Fibroblast of villous mesenchyme (primary cell): ENCODE measurements at regions not wholly inside any gene's neighbourhood (a gene's known extent, or its start where the extent isn't known, plus 50 kb on each side); places are given as distances from the start of the nearest gene placed in this dataset.

Source experiments
- DNase-seq: peaks from one replicate; pipeline ENCODE4 v3.0.0-alpha.2; 2010; ENCODE audit warnings: low read depth
- H3K4me3 ChIP-seq: 2 replicates; pipeline ENCODE4 v1.5.1; 2011; ENCODE audit warnings: low read depth, mild to moderate bottlenecking, low read length
- TF ChIP-seq, protein P1 (sequence below): IDR thresholded peaks from 2 replicates; pipeline ENCODE4 v1.5.1; 2012; ENCODE audit warnings: low read depth, mild to moderate bottlenecking, low read length; ENCODE audit not compliant: insufficient read depth

DNA sequence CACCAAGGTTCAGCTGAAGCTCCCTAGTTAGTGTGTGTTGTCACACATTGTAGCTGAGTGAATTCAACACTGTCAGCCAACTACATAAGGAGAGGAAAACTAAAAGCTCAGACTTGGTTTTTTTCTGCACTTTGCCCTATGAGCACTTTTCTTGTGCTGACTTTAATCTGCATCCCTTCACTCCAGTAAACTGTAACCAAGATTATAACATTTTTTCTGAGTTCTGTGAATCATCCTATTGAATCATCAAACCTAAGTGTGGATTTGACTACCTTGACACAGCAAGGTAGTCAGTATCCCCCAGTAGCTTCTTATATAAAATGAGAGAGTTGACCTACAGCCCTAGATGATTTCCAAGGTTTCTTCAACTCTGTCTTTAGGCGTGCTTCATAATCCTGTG, 325.0 kb downstream of the AGTPBP1 start:
- DNase-seq: no peak
- no peak overlapping the region for H3K4me3 ChIP-seq
- TF ChIP-seq, protein P1, sequence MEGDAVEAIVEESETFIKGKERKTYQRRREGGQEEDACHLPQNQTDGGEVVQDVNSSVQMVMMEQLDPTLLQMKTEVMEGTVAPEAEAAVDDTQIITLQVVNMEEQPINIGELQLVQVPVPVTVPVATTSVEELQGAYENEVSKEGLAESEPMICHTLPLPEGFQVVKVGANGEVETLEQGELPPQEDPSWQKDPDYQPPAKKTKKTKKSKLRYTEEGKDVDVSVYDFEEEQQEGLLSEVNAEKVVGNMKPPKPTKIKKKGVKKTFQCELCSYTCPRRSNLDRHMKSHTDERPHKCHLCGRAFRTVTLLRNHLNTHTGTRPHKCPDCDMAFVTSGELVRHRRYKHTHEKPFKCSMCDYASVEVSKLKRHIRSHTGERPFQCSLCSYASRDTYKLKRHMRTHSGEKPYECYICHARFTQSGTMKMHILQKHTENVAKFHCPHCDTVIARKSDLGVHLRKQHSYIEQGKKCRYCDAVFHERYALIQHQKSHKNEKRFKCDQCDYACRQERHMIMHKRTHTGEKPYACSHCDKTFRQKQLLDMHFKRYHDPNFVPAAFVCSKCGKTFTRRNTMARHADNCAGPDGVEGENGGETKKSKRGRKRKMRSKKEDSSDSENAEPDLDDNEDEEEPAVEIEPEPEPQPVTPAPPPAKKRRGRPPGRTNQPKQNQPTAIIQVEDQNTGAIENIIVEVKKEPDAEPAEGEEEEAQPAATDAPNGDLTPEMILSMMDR: no peak

DNA sequence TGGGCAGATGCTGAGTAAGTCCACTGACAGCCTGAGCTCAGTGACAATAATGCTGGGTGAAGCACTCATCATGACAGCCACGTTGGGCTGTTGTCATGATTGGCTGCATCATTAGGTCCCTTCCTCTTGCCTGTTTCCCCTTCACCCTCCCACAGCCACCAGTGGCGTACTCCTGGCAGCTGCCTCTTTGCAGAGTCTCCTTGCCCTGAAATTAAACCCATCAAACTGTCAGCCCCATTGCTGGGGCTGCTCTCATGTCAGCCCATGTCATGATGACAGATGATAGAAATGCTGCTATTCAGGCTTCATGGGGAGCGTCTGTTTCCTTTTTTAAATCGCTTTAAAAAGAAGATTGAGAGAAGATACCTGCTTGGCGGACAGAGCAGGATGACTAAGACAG, 327.4 kb downstream of the AGTPBP1 start:
- no peak overlapping the region for H3K4me3 ChIP-seq
- DNase-seq: no peak
- TF ChIP-seq, protein P1: no peak

DNA sequence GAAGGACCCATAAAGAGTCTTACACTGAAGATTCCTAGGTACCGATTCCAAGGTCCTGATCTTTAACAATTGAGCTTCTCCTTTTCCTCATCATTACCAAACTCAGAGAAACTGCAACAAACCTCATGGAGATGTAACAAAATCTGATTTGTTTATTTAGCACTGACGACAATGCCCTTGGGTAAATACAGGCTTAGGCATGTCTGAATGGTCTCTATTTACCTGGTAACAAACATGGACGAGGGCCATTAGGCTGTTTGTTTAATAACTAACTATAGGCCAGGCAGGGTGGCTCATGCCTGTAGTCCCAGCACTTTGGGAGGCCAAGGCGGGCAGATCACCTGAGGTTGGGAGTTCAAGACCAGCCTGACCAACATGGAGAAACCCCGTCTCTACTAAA, 333.3 kb downstream of the AGTPBP1 start:
- H3K4me3 ChIP-seq: no peak overlapping the region
- TF ChIP-seq, protein P1: no peak
- no peak for DNase-seq

DNA sequence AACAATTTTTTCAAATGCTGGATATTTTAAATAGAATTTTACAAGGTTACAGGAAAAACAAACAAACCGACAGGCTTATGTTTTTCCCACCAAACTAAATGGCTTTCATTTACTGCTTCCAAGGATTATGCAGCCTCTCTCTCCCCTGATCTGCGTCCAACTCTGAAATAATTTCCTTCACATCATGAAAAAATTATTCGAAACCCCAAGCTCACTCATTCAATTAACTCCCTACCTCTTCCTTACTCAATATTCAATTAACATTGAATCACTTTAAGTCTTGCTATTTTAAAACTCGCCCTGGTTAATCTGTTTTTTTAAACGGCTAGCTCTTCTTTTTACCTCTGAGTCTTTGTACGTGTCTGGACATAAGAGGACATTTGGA, 336.2 kb downstream of the AGTPBP1 start:
- H3K4me3 ChIP-seq: no peak overlapping the region

DNA sequence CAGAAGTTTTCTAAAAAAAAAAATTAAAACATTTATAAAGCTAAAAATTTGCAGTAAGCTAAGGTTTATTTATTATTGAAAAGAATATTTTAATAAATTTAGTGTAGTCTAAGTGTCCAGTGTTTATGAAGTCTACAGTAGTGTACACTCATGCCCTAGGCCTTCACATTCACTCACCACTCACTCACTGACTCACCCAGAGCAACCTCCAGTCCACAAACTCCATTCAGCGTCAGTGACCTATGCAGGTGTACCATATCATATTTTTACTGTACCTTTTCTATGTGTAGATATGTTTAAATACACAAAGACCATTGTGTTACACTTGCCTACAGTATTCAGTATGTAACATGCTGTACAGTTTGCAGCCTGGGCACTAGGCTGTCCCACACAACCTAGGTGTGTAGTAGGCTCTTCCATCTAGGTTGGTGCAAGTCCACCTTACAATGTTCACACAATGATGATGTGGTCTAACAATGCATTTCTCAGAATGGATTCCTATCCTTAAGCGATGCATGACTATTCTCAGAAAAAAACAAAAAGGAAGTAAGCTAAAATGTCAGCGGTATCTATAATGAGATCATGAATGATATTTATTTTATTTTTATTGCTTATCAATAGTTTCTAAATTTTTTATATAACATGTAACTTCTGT, 336.7 kb downstream of the AGTPBP1 start:
- no peak for DNase-seq
- TF ChIP-seq, protein P1: no peak
- H3K4me3 ChIP-seq: no peak overlapping the region

More for the DNA sequence above, 336.2 kb downstream of the AGTPBP1 start:
- TF ChIP-seq, protein P1: no peak
- no peak for DNase-seq

DNA sequence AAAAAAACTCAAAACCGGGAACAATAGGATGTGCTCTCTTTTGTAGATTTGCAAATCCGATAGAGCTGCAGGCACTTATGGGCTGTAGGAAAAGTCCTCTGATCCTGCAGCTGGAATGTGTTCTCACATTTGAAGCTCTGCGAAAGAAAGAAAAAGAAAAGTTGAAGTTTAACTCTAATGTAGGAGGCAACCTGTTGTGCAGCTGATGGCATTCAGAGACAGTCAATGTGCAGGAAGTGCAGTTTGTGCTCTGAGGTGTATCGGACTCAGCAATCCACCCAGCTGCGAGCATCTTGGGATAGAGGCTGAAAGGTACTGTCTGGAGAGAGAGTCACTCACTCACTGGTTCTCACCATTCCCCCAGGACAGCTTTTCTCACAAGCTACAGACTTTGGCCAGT, 339.2 kb downstream of the AGTPBP1 start:
- H3K4me3 ChIP-seq: no peak overlapping the region
- TF ChIP-seq, protein P1: no peak
- no peak for DNase-seq

DNA sequence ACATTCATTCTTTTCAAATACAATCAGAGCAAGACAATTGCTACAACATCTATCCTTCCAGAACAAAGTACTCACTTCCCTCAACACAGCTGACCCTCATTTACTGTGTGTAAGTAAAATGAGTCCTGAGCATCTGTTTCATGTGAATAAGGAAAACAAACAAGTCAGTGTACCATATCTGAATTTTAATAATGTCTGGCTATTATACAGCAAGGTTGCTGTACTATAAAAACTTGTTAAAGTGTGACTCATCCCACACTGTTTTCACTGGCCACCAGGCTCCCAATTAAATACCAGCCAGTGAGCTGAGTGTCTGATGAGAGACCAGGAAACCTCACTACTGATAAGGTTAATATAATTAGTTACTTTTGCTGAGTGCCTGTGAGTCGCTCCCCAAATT, 339.8 kb downstream of the AGTPBP1 start:
- no peak for DNase-seq
- TF ChIP-seq, protein P1: no peak

More for the DNA sequence above, 339.8 kb downstream of the AGTPBP1 start:
- no peak overlapping the region for H3K4me3 ChIP-seq
